ENCODE measurements at regions not wholly inside any gene's neighbourhood (a gene's known extent, or its start where the extent isn't known, plus 50 kb on each side); places are given as distances from the start of the nearest gene placed in this dataset.
A peak's percentile ranks its signal among the peaks of the same experiment; 100 is the strongest.

DNA sequence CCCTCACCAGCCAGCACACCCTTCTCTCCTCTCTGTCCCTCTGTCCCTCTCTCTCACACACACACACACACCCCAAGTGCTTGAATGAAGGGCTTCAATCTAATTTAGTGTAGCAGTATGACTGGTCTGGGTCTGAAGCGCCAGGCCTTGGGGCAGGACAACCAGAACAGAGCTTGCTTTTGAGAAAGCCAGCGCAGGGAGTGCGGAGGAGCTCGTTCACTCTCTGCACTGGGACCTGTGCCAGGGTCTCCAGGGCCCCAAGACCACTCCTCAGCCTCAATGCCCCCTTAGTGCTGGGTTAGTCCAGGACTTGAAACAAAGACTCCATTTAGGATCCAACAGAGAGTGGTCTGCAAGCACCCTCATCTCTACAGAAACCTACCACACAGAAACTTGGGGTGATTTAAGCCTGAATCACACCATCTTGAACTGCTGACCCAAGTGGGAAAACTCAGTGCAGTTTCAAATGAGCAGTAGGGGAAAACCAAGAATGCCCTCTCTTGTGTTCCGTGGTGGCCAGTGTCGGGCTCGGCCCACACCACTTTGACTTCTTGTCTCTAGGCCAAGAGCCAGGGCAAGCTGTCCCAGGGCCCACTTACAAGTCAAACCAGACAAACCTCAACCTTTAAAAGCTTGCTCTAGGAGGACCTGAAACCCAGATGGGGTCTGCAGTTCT lies 66.6 kb upstream of the WIPF1 start:
- Mint-ChIP-seq H3K4me3 (ENCODE audit: low read depth) (no peak overlapping the region), H3K27ac (no peak overlapping the region), H3K36me3 (ENCODE audit: low read depth) (peaks cover 6% of the 10 kb centered on the region), H3K4me1 (ENCODE audit: low read depth) (peaks cover 22% of the 10 kb centered on the region), H3K27me3 (ENCODE audit: low read depth) (no peaks in the 10 kb centered on the region), H3K9me3 (no peaks in the 10 kb centered on the region)
- intact Hi-C loops (cut with micrococcal nuclease): no loop called here
- no peak for DNase-seq (ENCODE audit: low spot score)

- Mint-ChIP-seq H3K27ac (no peak overlapping the region), H3K4me3 (ENCODE audit: low read depth) (no peak overlapping the region), H3K36me3 (ENCODE audit: low read depth) (peaks cover 7% of the 10 kb centered on the region), H3K27me3 (ENCODE audit: low read depth) (no peaks in the 10 kb centered on the region), H3K4me1 (ENCODE audit: low read depth) (peaks cover 24% of the 10 kb centered on the region), H3K9me3 (no peaks in the 10 kb centered on the region)
- no peak for DNase-seq (ENCODE audit: low spot score)
- intact Hi-C loops (cut with micrococcal nuclease): no loop called here
Observed at GRCh38 chr2:174663550-174663949, 65.9 kb upstream of the WIPF1 start.

DNA sequence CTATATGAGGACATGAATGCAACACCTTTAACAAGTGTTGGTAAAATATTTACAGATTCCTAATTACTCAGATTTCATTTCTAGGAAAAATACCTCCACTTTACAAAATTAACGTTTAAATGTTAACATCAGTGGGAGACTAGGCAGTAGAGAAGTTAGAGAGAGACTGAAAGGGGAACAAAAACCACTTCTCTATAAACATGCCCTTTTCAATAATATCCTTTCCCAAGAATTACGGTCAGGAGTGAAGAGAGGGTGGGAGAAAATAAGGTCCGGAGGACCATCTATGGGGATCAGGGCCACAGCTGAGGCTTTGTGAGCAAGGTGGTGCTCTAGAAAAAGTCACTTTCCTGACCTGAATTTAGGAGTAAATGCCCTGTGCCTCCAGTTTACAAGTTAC lies 65.3 kb upstream of the WIPF1 start:
- Mint-ChIP-seq H3K27ac (no peak overlapping the region), H3K9me3 (no peaks in the 10 kb centered on the region), H3K4me1 (ENCODE audit: low read depth) (peaks cover 20% of the 10 kb centered on the region), H3K4me3 (ENCODE audit: low read depth) (no peak overlapping the region), H3K27me3 (ENCODE audit: low read depth) (no peaks in the 10 kb centered on the region), H3K36me3 (ENCODE audit: low read depth) (peaks cover 12% of the 10 kb centered on the region)
- intact Hi-C loops (cut with micrococcal nuclease): no loop called here
- no peak for DNase-seq (ENCODE audit: low spot score)

DNA sequence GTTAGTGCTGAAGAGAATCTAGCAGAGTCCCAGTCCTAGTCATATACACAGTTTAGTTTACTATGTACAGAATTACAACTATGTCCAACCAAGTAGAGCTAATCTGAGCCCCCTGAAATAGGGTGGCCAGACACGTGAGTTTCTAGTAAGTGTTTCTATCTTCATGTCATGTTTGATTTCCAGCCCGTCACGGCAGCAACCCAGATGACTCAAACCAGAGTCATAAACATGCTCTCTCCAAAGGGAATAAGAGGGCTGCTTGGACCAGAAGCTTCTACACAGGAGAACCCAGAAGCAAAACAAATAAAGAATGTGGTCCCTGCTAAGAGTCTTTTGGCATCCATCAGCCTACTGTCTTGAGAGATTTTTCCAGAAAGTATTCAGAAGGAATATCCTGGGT lies 64.9 kb upstream of the WIPF1 start:
- Mint-ChIP-seq H3K36me3 (ENCODE audit: low read depth) (peaks cover 13% of the 10 kb centered on the region), H3K9me3 (no peaks in the 10 kb centered on the region), H3K27me3 (ENCODE audit: low read depth) (no peaks in the 10 kb centered on the region), H3K27ac (no peak overlapping the region), H3K4me1 (ENCODE audit: low read depth) (peaks cover 16% of the 10 kb centered on the region), H3K4me3 (ENCODE audit: low read depth) (no peak overlapping the region)
- no peak for DNase-seq (ENCODE audit: low spot score)
- intact Hi-C loops (cut with micrococcal nuclease): no loop called here

GRCh38 chr2:174660984-174661675 lies 63.5 kb upstream of the WIPF1 start:
- peaks cover 13% of the 10 kb centered on the region for H3K4me1 Mint-ChIP-seq (ENCODE audit: low read depth)
- peaks cover 23% of the 10 kb centered on the region for H3K36me3 Mint-ChIP-seq (ENCODE audit: low read depth)
- H3K4me3 Mint-ChIP-seq (ENCODE audit: low read depth): no peak overlapping the region
- no peaks in the 10 kb centered on the region for H3K27me3 Mint-ChIP-seq (ENCODE audit: low read depth)
- intact Hi-C loops (cut with micrococcal nuclease): no loop called here
- H3K27ac Mint-ChIP-seq: no peak overlapping the region
- peaks cover 9% of the 10 kb centered on the region for H3K9me3 Mint-ChIP-seq
- no peak for DNase-seq (ENCODE audit: low spot score)

DNA sequence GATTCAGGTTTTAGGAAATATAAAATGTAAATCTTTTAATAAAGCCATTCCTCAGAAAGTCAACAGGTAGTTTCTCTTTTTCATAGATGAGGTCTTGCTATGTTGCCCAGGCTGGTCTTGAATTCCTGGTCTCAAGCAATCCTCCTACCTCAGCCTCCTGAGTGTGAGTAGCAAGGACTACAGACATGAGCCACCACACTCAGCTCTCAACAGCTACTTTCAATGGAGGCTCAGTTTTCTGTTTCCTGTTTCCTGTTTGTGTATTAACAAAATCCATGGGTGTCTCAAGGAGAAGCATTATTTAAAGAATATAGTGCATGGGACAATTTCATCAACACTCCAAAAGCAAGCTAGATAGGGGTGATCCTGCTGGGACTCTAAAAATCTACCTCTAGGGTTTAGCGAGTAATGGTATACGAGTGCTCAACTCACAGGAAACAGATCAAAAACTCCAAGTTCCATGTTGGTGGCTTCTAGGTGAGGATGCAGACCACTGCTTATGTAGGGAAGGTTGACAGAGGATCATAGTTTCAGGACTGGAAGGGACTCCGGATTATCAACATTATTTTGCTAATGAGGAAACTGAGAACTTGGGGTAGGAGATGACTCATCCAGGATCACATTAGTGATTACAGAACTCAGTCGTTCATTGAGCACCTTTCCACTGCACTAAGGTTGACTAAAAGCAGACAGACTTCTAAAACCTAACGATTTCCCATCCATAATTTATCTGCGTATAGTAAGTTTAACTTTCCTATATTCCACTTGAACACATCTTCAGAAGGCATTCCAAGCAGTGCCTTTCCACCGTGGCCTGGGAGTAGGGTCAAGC lies 61.7 kb upstream of the WIPF1 start:
- intact Hi-C loops (cut with micrococcal nuclease): loop anchor here (2.0 kb wide), 1 partner anchor 24 kb away; no protein-coding TSS in a partner anchor
- H3K4me1 Mint-ChIP-seq (ENCODE audit: low read depth): peaks cover 16% of the 10 kb centered on the region
- no peak for DNase-seq (ENCODE audit: low spot score)
- H3K27ac Mint-ChIP-seq: no peak overlapping the region
- H3K36me3 Mint-ChIP-seq (ENCODE audit: low read depth): peaks cover 40% of the 10 kb centered on the region
- no peaks in the 10 kb centered on the region for H3K27me3 Mint-ChIP-seq (ENCODE audit: low read depth)
- no peak overlapping the region for H3K4me3 Mint-ChIP-seq (ENCODE audit: low read depth)
- peaks cover 26% of the 10 kb centered on the region for H3K9me3 Mint-ChIP-seq

DNA sequence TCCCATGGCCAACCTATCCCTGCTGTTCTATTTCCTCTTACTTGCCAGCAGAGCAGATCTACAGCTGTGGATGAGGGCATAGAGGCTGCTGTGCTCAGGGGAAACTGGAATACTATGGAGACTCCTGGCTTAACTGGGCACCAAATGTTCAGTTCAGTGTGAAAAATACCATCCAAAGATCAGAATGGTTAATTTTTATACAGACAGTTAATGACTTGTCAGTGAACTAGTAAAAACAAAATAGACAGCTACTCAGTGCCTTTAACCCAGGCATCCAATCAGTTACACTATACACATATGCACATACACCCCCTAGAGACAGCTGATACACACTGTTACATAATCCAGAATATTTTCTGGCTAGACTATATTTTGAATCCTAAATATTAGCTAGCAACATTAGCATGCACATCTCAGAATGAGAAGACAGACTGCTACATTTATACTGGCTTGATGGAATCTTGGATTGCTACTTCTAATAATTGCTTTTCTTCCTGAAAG lies 59.1 kb upstream of the WIPF1 start:
- Mint-ChIP-seq H3K4me1 (ENCODE audit: low read depth) (peaks cover 13% of the 10 kb centered on the region), H3K36me3 (ENCODE audit: low read depth) (peaks cover 40% of the 10 kb centered on the region), H3K27me3 (ENCODE audit: low read depth) (no peaks in the 10 kb centered on the region), H3K27ac (no peak overlapping the region), H3K9me3 (peaks cover 26% of the 10 kb centered on the region), H3K4me3 (ENCODE audit: low read depth) (no peak overlapping the region)
- intact Hi-C loops (cut with micrococcal nuclease): no loop called here
- no peak for DNase-seq (ENCODE audit: low spot score)

- peaks cover 26% of the 10 kb centered on the region for H3K9me3 Mint-ChIP-seq
- H3K27me3 Mint-ChIP-seq (ENCODE audit: low read depth): no peaks in the 10 kb centered on the region
- no peak for DNase-seq (ENCODE audit: low spot score)
- H3K36me3 Mint-ChIP-seq (ENCODE audit: low read depth): peaks cover 36% of the 10 kb centered on the region
- no peak overlapping the region for H3K4me3 Mint-ChIP-seq (ENCODE audit: low read depth)
- no peak overlapping the region for H3K27ac Mint-ChIP-seq
- H3K4me1 Mint-ChIP-seq (ENCODE audit: low read depth): peaks cover 13% of the 10 kb centered on the region
- intact Hi-C loops (cut with micrococcal nuclease): no loop called here
Observed at GRCh38 chr2:174656035-174656434, 58.4 kb upstream of the WIPF1 start.

GRCh38 chr2:174654419-174654941 lies 56.9 kb upstream of the WIPF1 start:
- Mint-ChIP-seq H3K27ac (peak overlapping the region; percentile 8), H3K4me1 (ENCODE audit: low read depth) (peaks cover 15% of the 10 kb centered on the region), H3K4me3 (ENCODE audit: low read depth) (no peak overlapping the region), H3K9me3 (peaks cover 35% of the 10 kb centered on the region), H3K27me3 (ENCODE audit: low read depth) (no peaks in the 10 kb centered on the region), H3K36me3 (ENCODE audit: low read depth) (peaks cover 49% of the 10 kb centered on the region)
- intact Hi-C loops (cut with micrococcal nuclease): no loop called here
- no peak for DNase-seq (ENCODE audit: low spot score)

DNA sequence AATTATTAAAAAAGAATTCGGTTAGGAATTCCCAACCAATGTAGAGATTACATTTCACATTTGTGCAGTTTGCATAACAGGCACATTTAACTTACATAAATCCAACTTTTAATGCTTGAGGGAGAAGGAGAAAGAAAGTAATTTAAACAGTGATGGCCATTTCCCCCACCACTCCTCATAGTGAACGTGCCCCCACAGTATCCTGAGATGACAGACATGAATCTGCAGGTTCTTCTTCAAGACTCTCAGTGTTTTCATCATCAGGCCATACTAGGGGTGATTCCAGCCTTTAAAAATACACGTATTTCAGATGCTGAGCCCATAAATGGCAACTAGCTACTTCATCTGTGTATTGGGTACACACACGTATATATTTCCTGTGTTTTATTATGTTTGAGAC lies 51.3 kb upstream of the WIPF1 start:
- Mint-ChIP-seq H3K4me3 (ENCODE audit: low read depth) (no peak overlapping the region), H3K4me1 (ENCODE audit: low read depth) (peaks cover 6% of the 10 kb centered on the region), H3K36me3 (ENCODE audit: low read depth) (peaks cover 42% of the 10 kb centered on the region), H3K9me3 (peaks cover 22% of the 10 kb centered on the region), H3K27ac (no peak overlapping the region), H3K27me3 (ENCODE audit: low read depth) (no peaks in the 10 kb centered on the region)
- intact Hi-C loops (cut with micrococcal nuclease): no loop called here
- no peak for DNase-seq (ENCODE audit: low spot score)
